HFFc6 (cell line): ENCODE measurements at regions not wholly inside any gene's neighbourhood (a gene's known extent, or its start where the extent isn't known, plus 50 kb on each side); places are given as distances from the start of the nearest gene placed in this dataset.
"Not testable (repeated sequence)": the region's sequence is repeated elsewhere in the genome, so short reads cannot be mapped to it uniquely, and the experiment has no call there.

Experiments used
- DNase-seq: peaks from one replicate; pipeline ENCODE4 v3.0.0-alpha.2; 2018
- H3K27ac Mint-ChIP-seq: 2 replicates; pipeline ENCODE4 v1.8.0; 2020; ENCODE audit warnings: mild to moderate bottlenecking, mixed read lengths
- H3K27me3 Mint-ChIP-seq: 2 replicates; pipeline ENCODE4 v1.8.0; 2021; ENCODE audit warnings: mild to moderate bottlenecking, moderate library complexity, mixed read lengths; ENCODE audit not compliant: insufficient read depth
- H3K36me3 Mint-ChIP-seq: 2 replicates; pipeline ENCODE4 v1.8.0; 2021; ENCODE audit warnings: low read depth, mixed read lengths
- H3K4me1 Mint-ChIP-seq: 2 replicates; pipeline ENCODE4 v1.8.0; 2020; ENCODE audit warnings: low read depth, mixed read lengths
- H3K4me3 Mint-ChIP-seq: 2 replicates; pipeline ENCODE4 v1.8.0; 2020; ENCODE audit warnings: mild to moderate bottlenecking, moderate library complexity, mixed read lengths
- H3K9me3 Mint-ChIP-seq: 2 replicates; pipeline ENCODE4 v1.8.0; 2020; ENCODE audit warnings: mild to moderate bottlenecking, mixed read lengths
- CTCF ChIP-seq: fragments of 200-600 bp; sonication (generic); IDR thresholded peaks from 2 replicates; pipeline ENCODE4 v1.5.0; 2021; ENCODE audit warnings: antibody characterized with exemption, mild to moderate bottlenecking

GRCh38 chr9:29245351-29245750 is 1672.1 kb upstream of the C9orf72 start:
- DNase-seq: no peak
- no peaks in the 10 kb centered on the region for H3K9me3 Mint-ChIP-seq
- no peak overlapping the region for H3K4me3 Mint-ChIP-seq
- H3K4me1 Mint-ChIP-seq: no peaks in the 10 kb centered on the region
- H3K27me3 Mint-ChIP-seq: no peaks in the 10 kb centered on the region; the same call in 1 of the 2 replicates
- TF ChIP-seq CTCF: no peak
- H3K36me3 Mint-ChIP-seq: no peaks in the 10 kb centered on the region
- H3K27ac Mint-ChIP-seq: no peak overlapping the region

- not testable (repeated sequence) for H3K4me3 Mint-ChIP-seq, H3K9me3 Mint-ChIP-seq, H3K4me1 Mint-ChIP-seq, DNase-seq, H3K36me3 Mint-ChIP-seq, H3K27me3 Mint-ChIP-seq, H3K27ac Mint-ChIP-seq
Observed at GRCh38 chr9:29270400-29270799, 1697.1 kb upstream of the C9orf72 start.

- no peaks in the 10 kb centered on the region for H3K9me3 Mint-ChIP-seq
- DNase-seq: no peak
- H3K4me3 Mint-ChIP-seq: no peak overlapping the region
- no peak overlapping the region for H3K27ac Mint-ChIP-seq
- no peaks in the 10 kb centered on the region for H3K36me3 Mint-ChIP-seq
- no peaks in the 10 kb centered on the region for H3K27me3 Mint-ChIP-seq
- TF ChIP-seq CTCF: no peak
- H3K4me1 Mint-ChIP-seq: peaks cover 18% of the 10 kb centered on the region
Observed at GRCh38 chr9:29282121-29282520, 1708.8 kb upstream of the C9orf72 start.

GRCh38 chr9:29285818-29286217 is 1712.5 kb upstream of the C9orf72 start:
- H3K4me3 Mint-ChIP-seq: no peak overlapping the region
- H3K36me3 Mint-ChIP-seq: no peaks in the 10 kb centered on the region
- no peak for DNase-seq
- peak; percentile 46 for TF ChIP-seq CTCF
- no peak overlapping the region for H3K27ac Mint-ChIP-seq
- H3K4me1 Mint-ChIP-seq: peaks cover 18% of the 10 kb centered on the region
- H3K27me3 Mint-ChIP-seq: peaks cover 3% of the 10 kb centered on the region; the same call in 1 of the 2 replicates
- H3K9me3 Mint-ChIP-seq: no peaks in the 10 kb centered on the region

- Mint-ChIP-seq H3K4me1 (peaks cover 9% of the 10 kb centered on the region), H3K4me3 (no peak overlapping the region), H3K9me3 (peaks cover 11% of the 10 kb centered on the region), H3K27ac (no peak overlapping the region), H3K27me3 (peaks cover 4% of the 10 kb centered on the region; the same call in 1 of the 2 replicates), H3K36me3 (no peaks in the 10 kb centered on the region)
- no peak for TF ChIP-seq CTCF
- no peak for DNase-seq
Observed at GRCh38 chr9:29289365-29289764, 1716.1 kb upstream of the C9orf72 start.

- Mint-ChIP-seq H3K4me3 (no peak overlapping the region), H3K4me1 (peaks cover 9% of the 10 kb centered on the region), H3K27me3 (peaks cover 4% of the 10 kb centered on the region; the same call in 1 of the 2 replicates), H3K9me3 (peaks cover 22% of the 10 kb centered on the region), H3K27ac (no peak overlapping the region), H3K36me3 (no peaks in the 10 kb centered on the region)
- no peak for TF ChIP-seq CTCF
- no peak for DNase-seq
Observed at GRCh38 chr9:29290516-29290915, 1717.2 kb upstream of the C9orf72 start.
